Right atrium auricular region (tissue), 2 donors: ENCODE measurements at regions not wholly inside any gene's neighbourhood (a gene's known extent, or its start where the extent isn't known, plus 50 kb on each side); places are given as distances from the start of the nearest gene placed in this dataset.

Experiments used
- DNase-seq: peaks from one replicate; pipeline ENCODE4 v3.0.0-alpha.2; 2019; ENCODE audit warnings: low spot score
- H3K27ac ChIP-seq, 2 donors: fragments of 200-600 bp; sonication (generic); 1 replicate in 1 of 2; 2 replicates in 1 of 2; pipeline ENCODE4 v1.5.1; 2016 to 2019
- H3K27me3 ChIP-seq, 2 donors: fragments of 200-600 bp; sonication (generic); one replicate each; pipeline versions ENCODE4 v1.5.1 to v1.6.0; 2017 to 2019
- H3K36me3 ChIP-seq: fragments of 200-600 bp; sonication (generic); one replicate; pipeline ENCODE4 v1.5.1; 2016
- H3K4me1 ChIP-seq, 2 donors: fragments of 200-600 bp; sonication (generic); one replicate each; pipeline versions ENCODE4 v1.5.1 to v1.6.0; 2017 to 2019
- H3K4me3 ChIP-seq, 2 donors: fragments of 200-600 bp; sonication (generic); 1 replicate in 1 of 2; 2 replicates in 1 of 2; pipeline ENCODE4 v1.5.1; 2017 to 2019; ENCODE audit warnings: mild to moderate bottlenecking in 1 of 2, moderate library complexity in 1 of 2
- H3K9me3 ChIP-seq, 2 donors: fragments of 200-600 bp; sonication (generic); one replicate each; pipeline ENCODE4 v1.5.1; 2019
- TF ChIP-seq, protein P1 (sequence below), 2 donors: fragments of 200-600 bp; sonication (generic); IDR thresholded peaks; one replicate each; pipeline ENCODE4 v1.5.1; 2019; ENCODE audit warnings: antibody characterized with exemption in 2 of 2

- H3K27ac ChIP-seq, result no peak overlapping the region
- H3K36me3 ChIP-seq, result no peaks in the 10 kb centered on the region
- DNase-seq, result no peak
- no peak overlapping the region for H3K4me3 ChIP-seq
- TF ChIP-seq, protein P1, sequence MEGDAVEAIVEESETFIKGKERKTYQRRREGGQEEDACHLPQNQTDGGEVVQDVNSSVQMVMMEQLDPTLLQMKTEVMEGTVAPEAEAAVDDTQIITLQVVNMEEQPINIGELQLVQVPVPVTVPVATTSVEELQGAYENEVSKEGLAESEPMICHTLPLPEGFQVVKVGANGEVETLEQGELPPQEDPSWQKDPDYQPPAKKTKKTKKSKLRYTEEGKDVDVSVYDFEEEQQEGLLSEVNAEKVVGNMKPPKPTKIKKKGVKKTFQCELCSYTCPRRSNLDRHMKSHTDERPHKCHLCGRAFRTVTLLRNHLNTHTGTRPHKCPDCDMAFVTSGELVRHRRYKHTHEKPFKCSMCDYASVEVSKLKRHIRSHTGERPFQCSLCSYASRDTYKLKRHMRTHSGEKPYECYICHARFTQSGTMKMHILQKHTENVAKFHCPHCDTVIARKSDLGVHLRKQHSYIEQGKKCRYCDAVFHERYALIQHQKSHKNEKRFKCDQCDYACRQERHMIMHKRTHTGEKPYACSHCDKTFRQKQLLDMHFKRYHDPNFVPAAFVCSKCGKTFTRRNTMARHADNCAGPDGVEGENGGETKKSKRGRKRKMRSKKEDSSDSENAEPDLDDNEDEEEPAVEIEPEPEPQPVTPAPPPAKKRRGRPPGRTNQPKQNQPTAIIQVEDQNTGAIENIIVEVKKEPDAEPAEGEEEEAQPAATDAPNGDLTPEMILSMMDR (IDR thresholded peaks at IDR 0.05), result no peak
- no peaks in the 10 kb centered on the region for H3K27me3 ChIP-seq
- no peaks in the 10 kb centered on the region for H3K4me1 ChIP-seq
- no peaks in the 10 kb centered on the region for H3K9me3 ChIP-seq
Measured at GRCh38 chr1:239879321-239880170, 212.1 kb upstream of the FMN2 start.

DNA sequence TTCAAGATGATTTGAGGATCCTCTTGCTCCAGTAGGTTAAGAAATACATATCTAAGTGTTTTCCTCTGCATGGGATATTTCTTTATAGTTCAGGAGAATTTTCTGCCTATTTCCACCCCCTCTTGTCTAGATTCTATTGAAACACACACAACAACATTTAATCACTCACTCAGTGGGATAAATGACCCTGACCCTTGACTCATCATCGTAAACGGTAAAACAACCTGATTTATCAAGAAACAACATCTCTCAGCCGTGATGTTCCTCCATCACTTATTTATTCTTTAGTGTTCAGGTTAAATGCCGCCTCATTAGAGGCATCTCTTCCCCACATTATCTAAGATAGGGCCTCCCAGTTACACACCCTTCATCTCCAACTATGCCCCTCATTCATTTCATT lies 208.7 kb upstream of the FMN2 start:
- DNase-seq, result no peak
- no peaks in the 10 kb centered on the region for H3K9me3 ChIP-seq
- no peaks in the 10 kb centered on the region for H3K27me3 ChIP-seq
- no peak overlapping the region for H3K4me3 ChIP-seq
- no peak overlapping the region for H3K27ac ChIP-seq
- no peaks in the 10 kb centered on the region for H3K4me1 ChIP-seq
- H3K36me3 ChIP-seq, result no peaks in the 10 kb centered on the region
- TF ChIP-seq, protein P1 (IDR thresholded peaks at IDR 0.05), result no peak

GRCh38 chr1:239884796-239885195 lies 206.9 kb upstream of the FMN2 start:
- DNase-seq, result no peak
- H3K9me3 ChIP-seq, result no peaks in the 10 kb centered on the region
- no peaks in the 10 kb centered on the region for H3K27me3 ChIP-seq
- no peak overlapping the region for H3K4me3 ChIP-seq
- no peak overlapping the region for H3K27ac ChIP-seq
- TF ChIP-seq, protein P1 (IDR thresholded peaks at IDR 0.05), result no peak
- H3K4me1 ChIP-seq, result no peaks in the 10 kb centered on the region
- H3K36me3 ChIP-seq, result no peaks in the 10 kb centered on the region

GRCh38 chr1:239886266-239886665 lies 205.4 kb upstream of the FMN2 start:
- H3K4me1 ChIP-seq, result no peaks in the 10 kb centered on the region
- TF ChIP-seq, protein P1 (IDR thresholded peaks at IDR 0.05), result no peak
- DNase-seq, result no peak
- no peaks in the 10 kb centered on the region for H3K36me3 ChIP-seq
- no peak overlapping the region for H3K27ac ChIP-seq
- H3K4me3 ChIP-seq, result no peak overlapping the region
- no peaks in the 10 kb centered on the region for H3K9me3 ChIP-seq
- H3K27me3 ChIP-seq, result no peaks in the 10 kb centered on the region

DNA sequence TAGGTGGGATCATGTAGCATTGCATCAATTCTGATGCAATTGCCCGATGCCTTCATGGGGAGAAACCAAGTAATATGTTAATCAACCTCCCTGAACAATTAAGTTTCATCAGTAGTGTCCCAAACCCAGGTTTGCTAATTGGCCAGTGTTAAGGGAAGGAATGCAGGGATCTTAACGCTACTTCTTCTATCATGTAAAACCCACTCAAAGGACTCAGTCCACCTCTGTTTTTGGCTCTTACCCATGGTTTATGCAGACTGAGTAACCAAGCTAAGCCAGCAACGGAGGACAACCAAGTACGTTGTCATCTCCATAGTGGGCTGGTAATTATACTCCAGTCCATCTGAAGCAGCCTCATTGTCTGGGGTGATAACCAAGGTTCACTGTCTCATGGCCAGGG lies 203.0 kb upstream of the FMN2 start:
- no peaks in the 10 kb centered on the region for H3K36me3 ChIP-seq
- no peak overlapping the region for H3K4me3 ChIP-seq
- H3K9me3 ChIP-seq, result no peaks in the 10 kb centered on the region
- no peaks in the 10 kb centered on the region for H3K27me3 ChIP-seq
- no peak overlapping the region for H3K27ac ChIP-seq
- TF ChIP-seq, protein P1 (IDR thresholded peaks at IDR 0.05), result no peak
- no peaks in the 10 kb centered on the region for H3K4me1 ChIP-seq
- DNase-seq, result no peak
